ENCODE measurements at regions not wholly inside any gene's neighbourhood (a gene's known extent, or its start where the extent isn't known, plus 50 kb on each side); places are given as distances from the start of the nearest gene placed in this dataset.

- DNase-seq, result no peak
Measured at GRCh38 chr20:48262466-48262865, 477.2 kb upstream of the SULF2 start.

GRCh38 chr20:48261398-48261910, 476.2 kb upstream of the SULF2 start:
- DNase-seq, result no peak

GRCh38 chr20:48260129-48260756, 475.0 kb upstream of the SULF2 start:
- DNase-seq, result no peak

- no peak for DNase-seq
Measured at GRCh38 chr20:48259456-48259855, 474.2 kb upstream of the SULF2 start.

GRCh38 chr20:48257833-48258232, 472.6 kb upstream of the SULF2 start:
- no peak for DNase-seq

GRCh38 chr20:48247961-48248360, 462.7 kb upstream of the SULF2 start:
- DNase-seq, result no peak

- no peak for DNase-seq
Measured at GRCh38 chr20:48246061-48246790, 460.9 kb upstream of the SULF2 start.

- no peak for DNase-seq
Measured at GRCh38 chr20:48242623-48243022, 457.3 kb upstream of the SULF2 start.

- no peak for DNase-seq
Measured at GRCh38 chr20:48241482-48241881, 456.2 kb upstream of the SULF2 start.

- DNase-seq, result no peak
Measured at GRCh38 chr20:48238781-48239180, 453.5 kb upstream of the SULF2 start.

- no peak for DNase-seq
Measured at GRCh38 chr20:48238326-48238725, 453.0 kb upstream of the SULF2 start.

GRCh38 chr20:48236000-48236970, 451.0 kb upstream of the SULF2 start:
- no peak for DNase-seq

- DNase-seq, result no peak
Measured at GRCh38 chr20:48234951-48235350, 449.7 kb upstream of the SULF2 start.

GRCh38 chr20:48231253-48231930, 446.1 kb upstream of the SULF2 start:
- DNase-seq, result no peak

GRCh38 chr20:48230216-48230615, 444.9 kb upstream of the SULF2 start:
- no peak for DNase-seq

- DNase-seq, result no peak
Measured at GRCh38 chr20:48227381-48227780, 442.1 kb upstream of the SULF2 start.

GRCh38 chr20:48226642-48227041, 441.4 kb upstream of the SULF2 start:
- no peak for DNase-seq

GRCh38 chr20:48224533-48225050, 439.3 kb upstream of the SULF2 start:
- no peak for DNase-seq

GRCh38 chr20:48223715-48224114, 438.4 kb upstream of the SULF2 start:
- DNase-seq, result no peak

GRCh38 chr20:48222595-48223180, 437.4 kb upstream of the SULF2 start:
- DNase-seq, result no peak

GRCh38 chr20:48220033-48220633, 434.9 kb upstream of the SULF2 start:
- no peak for DNase-seq

GRCh38 chr20:48219306-48219705, 434.0 kb upstream of the SULF2 start:
- DNase-seq, result no peak

Measured in inflammatory macrophage treated with lipopolysaccharide for 1 hour (primary cell).